RWPE2 (cell line): ENCODE measurements at regions not wholly inside any gene's neighbourhood (a gene's known extent, or its start where the extent isn't known, plus 50 kb on each side); places are given as distances from the start of the nearest gene placed in this dataset.

Source experiments
- ATAC-seq: fragments of 200-7000 bp; cut with Tn5 transposase; 3 replicates; pipeline ENCODE4 v1.9.1; 2021; ENCODE audit warnings: low read depth
- DNase-seq: peaks from one replicate; pipeline ENCODE4 v3.0.0-alpha.2; 2020; ENCODE audit warnings: low spot score
- H3K27ac ChIP-seq: fragments of 450-650 bp; 2 replicates; pipeline ENCODE4 v1.5.1; 2017; ENCODE audit warnings: mild to moderate bottlenecking; ENCODE audit not compliant: poor library complexity, severe bottlenecking
- H3K27me3 ChIP-seq: fragments of 250-450 bp; sonication (Bioruptor Pico); 2 replicates; pipeline ENCODE4 v1.5.1; 2021; ENCODE audit warnings: mild to moderate bottlenecking, moderate library complexity; ENCODE audit not compliant: insufficient read depth, poor library complexity, severe bottlenecking
- H3K36me3 ChIP-seq: fragments of 250-450 bp; sonication (Bioruptor Pico); 2 replicates; pipeline ENCODE4 v1.5.1; 2020; ENCODE audit warnings: low read depth, mild to moderate bottlenecking, moderate library complexity
- H3K4me1 ChIP-seq: fragments of 250-450 bp; sonication (Bioruptor Pico); 2 replicates; pipeline ENCODE4 v1.5.1; 2021; ENCODE audit warnings: mild to moderate bottlenecking, moderate library complexity; ENCODE audit not compliant: insufficient read depth, poor library complexity, severe bottlenecking
- H3K4me3 ChIP-seq: fragments of 250-450 bp; sonication (Bioruptor Pico); 2 replicates; pipeline ENCODE4 v1.5.1; 2021; ENCODE audit warnings: mild to moderate bottlenecking, moderate library complexity; ENCODE audit not compliant: severe bottlenecking
- H3K9me3 ChIP-seq: fragments of 250-450 bp; sonication (Bioruptor Pico); 2 replicates; pipeline ENCODE4 v1.5.1; 2021; ENCODE audit warnings: mild to moderate bottlenecking, moderate library complexity; ENCODE audit not compliant: severe bottlenecking
- TF ChIP-seq, protein P1 (sequence below): fragments of 450-650 bp; IDR thresholded peaks from one replicate; pipeline ENCODE4 v1.5.1; 2017; ENCODE audit warnings: mild to moderate bottlenecking, moderate library complexity; ENCODE audit not compliant: poor library complexity, severe bottlenecking

DNA sequence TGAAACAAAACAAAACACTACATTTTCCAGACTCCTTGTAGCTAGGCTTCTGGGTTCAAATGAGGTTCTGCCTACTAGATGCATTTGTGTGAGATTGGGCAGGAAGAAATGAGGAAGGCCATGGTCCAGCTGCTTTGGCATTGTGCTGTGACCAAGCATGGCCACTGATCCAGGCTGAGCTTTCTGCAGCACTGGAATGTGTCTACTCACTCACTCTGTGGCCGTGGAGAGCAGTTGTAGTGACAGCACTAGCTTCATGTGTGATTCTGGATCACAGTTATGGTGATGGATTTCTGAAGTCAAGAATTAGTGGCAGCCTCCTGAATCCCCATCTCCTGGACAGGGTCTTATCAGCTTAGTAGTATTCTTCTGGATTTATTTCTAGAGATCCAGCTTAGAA is 358.9 kb downstream of the GPAT3 start:
- Histone ChIP-seq H3K27me3 (no peaks in the 10 kb centered on the region), H3K9me3 (no peaks in the 10 kb centered on the region), H3K27ac (no peak overlapping the region), H3K36me3 (no peaks in the 10 kb centered on the region), H3K4me3 (no peak overlapping the region), H3K4me1 (peaks cover 6% of the 10 kb centered on the region)
- no peak for DNase-seq
- TF ChIP-seq, protein P1, sequence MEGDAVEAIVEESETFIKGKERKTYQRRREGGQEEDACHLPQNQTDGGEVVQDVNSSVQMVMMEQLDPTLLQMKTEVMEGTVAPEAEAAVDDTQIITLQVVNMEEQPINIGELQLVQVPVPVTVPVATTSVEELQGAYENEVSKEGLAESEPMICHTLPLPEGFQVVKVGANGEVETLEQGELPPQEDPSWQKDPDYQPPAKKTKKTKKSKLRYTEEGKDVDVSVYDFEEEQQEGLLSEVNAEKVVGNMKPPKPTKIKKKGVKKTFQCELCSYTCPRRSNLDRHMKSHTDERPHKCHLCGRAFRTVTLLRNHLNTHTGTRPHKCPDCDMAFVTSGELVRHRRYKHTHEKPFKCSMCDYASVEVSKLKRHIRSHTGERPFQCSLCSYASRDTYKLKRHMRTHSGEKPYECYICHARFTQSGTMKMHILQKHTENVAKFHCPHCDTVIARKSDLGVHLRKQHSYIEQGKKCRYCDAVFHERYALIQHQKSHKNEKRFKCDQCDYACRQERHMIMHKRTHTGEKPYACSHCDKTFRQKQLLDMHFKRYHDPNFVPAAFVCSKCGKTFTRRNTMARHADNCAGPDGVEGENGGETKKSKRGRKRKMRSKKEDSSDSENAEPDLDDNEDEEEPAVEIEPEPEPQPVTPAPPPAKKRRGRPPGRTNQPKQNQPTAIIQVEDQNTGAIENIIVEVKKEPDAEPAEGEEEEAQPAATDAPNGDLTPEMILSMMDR = no peak
- ATAC-seq = no peak

DNA sequence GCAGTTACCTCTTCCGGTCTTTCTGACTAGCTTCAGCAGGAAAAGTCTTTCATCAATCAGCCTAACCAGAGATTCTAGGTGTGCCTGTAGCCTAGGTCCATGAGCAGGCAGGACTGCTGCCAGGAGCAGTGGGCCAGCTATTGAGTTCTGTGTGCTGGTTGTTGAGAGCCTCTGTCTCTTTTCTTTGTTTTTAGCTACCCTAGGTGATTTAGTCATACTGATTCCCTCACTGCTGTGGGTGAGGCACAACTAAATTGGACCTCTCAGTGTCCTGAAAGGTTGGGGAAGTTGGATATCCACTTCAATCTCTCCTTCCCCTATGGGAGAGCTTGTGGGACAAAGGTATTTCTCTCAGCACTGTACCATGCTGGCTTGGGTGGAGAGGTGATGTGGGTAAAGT is 354.9 kb downstream of the GPAT3 start:
- DNase-seq (no peak), ATAC-seq (no peak)
- Histone ChIP-seq H3K4me1 (peaks cover 13% of the 10 kb centered on the region), H3K36me3 (no peaks in the 10 kb centered on the region), H3K27ac (no peak overlapping the region), H3K27me3 (no peaks in the 10 kb centered on the region), H3K9me3 (no peaks in the 10 kb centered on the region), H3K4me3 (no peak overlapping the region)
- TF ChIP-seq, protein P1 = no peak

DNA sequence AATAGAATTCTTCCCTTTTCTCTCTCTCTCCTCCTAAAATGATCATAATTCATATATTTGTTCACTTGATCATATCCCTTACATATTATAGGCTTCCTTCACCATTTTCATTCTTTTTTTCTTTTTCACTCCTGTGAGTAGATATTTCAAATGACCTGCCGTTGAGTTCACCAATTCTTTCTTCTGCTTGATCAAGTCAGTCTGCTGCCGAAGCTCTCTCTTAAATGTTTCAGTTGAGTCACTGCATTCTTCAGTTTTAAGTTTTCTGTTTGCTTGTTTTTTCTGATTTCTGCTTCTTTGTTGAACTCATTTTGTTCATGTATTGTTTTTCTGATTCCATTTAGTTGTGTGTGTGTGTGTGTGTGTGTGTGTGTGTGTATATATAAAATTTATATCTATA is 354.3 kb downstream of the GPAT3 start:
- Histone ChIP-seq H3K9me3 (no peaks in the 10 kb centered on the region), H3K27ac (no peak overlapping the region), H3K27me3 (no peaks in the 10 kb centered on the region), H3K4me1 (peaks cover 13% of the 10 kb centered on the region), H3K36me3 (no peaks in the 10 kb centered on the region), H3K4me3 (no peak overlapping the region)
- DNase-seq (no peak), ATAC-seq (0 out of 3 replicates have a peak, but pooled peaks have one; percentile 36)
- TF ChIP-seq, protein P1 = no peak

DNA sequence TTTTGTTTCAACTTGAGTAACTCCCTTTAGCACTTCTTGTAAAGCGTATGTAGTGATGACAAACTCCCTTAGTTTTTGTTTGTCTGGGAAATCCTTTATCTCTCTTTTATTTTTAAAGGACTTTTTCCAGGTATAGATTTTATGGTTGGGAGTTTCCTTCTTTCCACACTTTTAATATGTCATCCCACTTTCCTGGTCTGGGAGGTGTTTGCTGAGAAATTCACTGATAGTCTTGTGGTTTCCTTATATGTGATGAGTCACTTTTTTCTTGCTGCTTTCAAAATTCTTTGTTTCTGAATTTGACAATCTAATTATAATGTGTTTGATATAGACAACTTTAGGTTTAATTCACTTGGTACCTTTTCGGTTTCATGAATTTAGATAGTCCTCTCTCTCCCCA is 353.9 kb downstream of the GPAT3 start:
- TF ChIP-seq, protein P1 = no peak
- Histone ChIP-seq H3K36me3 (no peaks in the 10 kb centered on the region), H3K4me3 (no peak overlapping the region), H3K4me1 (peaks cover 13% of the 10 kb centered on the region), H3K9me3 (no peaks in the 10 kb centered on the region), H3K27me3 (no peaks in the 10 kb centered on the region), H3K27ac (no peak overlapping the region)
- DNase-seq (no peak), ATAC-seq (peak; percentile 83)

DNA sequence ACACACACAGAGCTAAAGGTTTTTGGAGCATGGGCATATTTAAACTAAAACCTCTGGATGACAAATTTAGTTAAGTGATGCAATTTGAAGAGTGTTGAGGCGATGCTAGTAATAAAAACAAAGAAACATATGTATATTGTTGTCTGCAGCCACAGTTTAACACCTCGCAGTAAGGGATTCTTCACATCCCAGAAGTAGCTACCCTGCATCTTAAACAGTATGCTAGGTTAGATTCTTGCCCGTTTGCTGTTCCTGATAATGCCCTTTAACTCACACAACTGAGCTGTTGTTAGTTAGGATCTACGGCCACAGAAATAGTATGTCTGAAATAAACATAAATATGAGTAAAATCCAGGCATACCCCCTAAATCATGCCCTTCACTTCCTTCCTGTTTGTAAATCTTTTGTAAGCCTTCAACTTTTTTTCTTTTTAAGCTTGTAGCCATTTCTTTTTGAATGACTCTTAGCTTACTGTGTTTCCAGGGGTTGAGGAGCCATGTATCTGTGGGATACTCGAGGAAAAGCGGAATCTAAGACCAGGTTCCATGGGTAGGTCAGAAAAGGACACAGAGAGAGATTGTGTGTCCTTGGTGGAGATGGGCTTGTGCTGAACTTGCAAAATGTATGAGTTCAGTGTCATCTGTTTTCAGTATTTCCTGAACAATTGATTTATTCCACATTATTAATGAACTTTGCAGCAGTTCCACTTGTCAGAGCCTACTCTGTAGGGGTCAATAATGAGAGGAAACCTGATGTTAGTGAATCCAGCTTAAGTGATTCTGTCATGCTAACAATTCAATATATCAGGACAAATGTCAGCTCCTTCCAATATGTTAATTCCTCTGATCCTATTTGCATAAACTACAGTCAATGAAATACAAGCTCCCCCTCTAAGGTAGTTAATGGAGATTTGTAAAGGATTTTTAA is 349.6 kb downstream of the GPAT3 start:
- H3K27me3 ChIP-seq = peaks cover 4% of the 10 kb centered on the region
- no peak overlapping the region for H3K4me3 ChIP-seq
- peaks cover 13% of the 10 kb centered on the region for H3K4me1 ChIP-seq
- H3K9me3 ChIP-seq = no peaks in the 10 kb centered on the region
- DNase-seq (no peak), ATAC-seq (no peak)
- no peaks in the 10 kb centered on the region for H3K36me3 ChIP-seq
- TF ChIP-seq, protein P1 = no peak
- no peak overlapping the region for H3K27ac ChIP-seq
